H1 (cell line): ENCODE measurements at regions not wholly inside any gene's neighbourhood (a gene's known extent, or its start where the extent isn't known, plus 50 kb on each side); places are given as distances from the start of the nearest gene placed in this dataset.

Source experiments
- CTCF ChIA-PET: fragments of 300-600 bp; sonication (Branson Sonifier 250); formaldehyde crosslinking; loops from one replicate; lab custom pipeline; 2021; ENCODE audit not compliant: partially characterized antibody; lab: Charles Lee
- POLR2A ChIA-PET: fragments of 300-600 bp; sonication (Branson Sonifier 250); formaldehyde crosslinking; loops from one replicate; lab custom pipeline; 2021; ENCODE audit warnings: inconsistent platforms; ENCODE audit not compliant: partially characterized antibody; lab: Charles Lee
- DNase-seq, 2 experiments: peaks; one replicate each; pipeline versions ENCODE4 v3.0.0 to v3.0.0-alpha.2; 2010 to 2022; ENCODE audit warnings: low spot score in 2 of 2, low read depth in 1 of 2, mixed read lengths in 1 of 2
- FAIRE-seq: peaks from 2 replicates; lab custom pipeline; 2011; peaks lifted over from hg19 to GRCh38; lab: Jason Lieb, UNC
- H2AFZ ChIP-seq: 2 replicates; pipeline ENCODE4 v1.8.1; 2012; ENCODE audit warnings: low read length, inconsistent platforms
- H2AK5ac ChIP-seq: 2 replicates; pipeline ENCODE4 v1.6.1; 2013; ENCODE audit warnings: low read depth, low read length
- H2BK120ac ChIP-seq: replicated peaks from 2 replicates; pipeline ENCODE3; 2013; ENCODE audit warnings: low read depth, low read length, inconsistent platforms
- H2BK12ac ChIP-seq: 2 replicates; pipeline ENCODE4 v1.6.1; 2013; ENCODE audit warnings: low read depth, low read length
- H2BK15ac ChIP-seq: 2 replicates; pipeline ENCODE4 v1.6.1; 2013; ENCODE audit warnings: low read length
- H2BK20ac ChIP-seq: 2 replicates; pipeline ENCODE4 v1.6.1; 2013; ENCODE audit warnings: low read length
- H2BK5ac ChIP-seq: 2 replicates; pipeline ENCODE4 v1.6.1; 2013; ENCODE audit warnings: low read depth, low read length
- H3K14ac ChIP-seq: 2 replicates; pipeline ENCODE4 v1.6.1; 2013; ENCODE audit warnings: inconsistent platforms; ENCODE audit not compliant: insufficient read length
- H3K18ac ChIP-seq: 2 replicates; pipeline ENCODE4 v1.6.1; 2013; ENCODE audit warnings: low read length; ENCODE audit errors: extremely low read depth
- H3K23ac ChIP-seq: 2 replicates; pipeline ENCODE4 v1.6.1; 2013; ENCODE audit warnings: inconsistent platforms; ENCODE audit not compliant: insufficient read length
- H3K23me2 ChIP-seq: 2 replicates; pipeline ENCODE4 v1.6.1; 2013; ENCODE audit warnings: low read depth, low read length
- H3K27ac ChIP-seq: 2 replicates; pipeline ENCODE4 v1.6.1; 2011; ENCODE audit warnings: low read depth, low read length, inconsistent platforms
- H3K27me3 ChIP-seq, 4 experiments: replicated peaks in 1 of 4; 1 replicate in 1 of 4; 2 replicates in 3 of 4; pipeline versions ENCODE4 v1.6.1 to v1.8.1; 2011 to 2013; ENCODE audit warnings: low read length in 3 of 4, mild to moderate bottlenecking in 3 of 4, inconsistent platforms in 2 of 4, mixed read lengths in 2 of 4, moderate library complexity in 1 of 4; ENCODE audit not compliant: control insufficient read depth in 3 of 4, insufficient read depth in 3 of 4; ENCODE audit errors: extremely low read depth in 1 of 4
- H3K36me3 ChIP-seq, 4 experiments: 2 replicates each; pipeline versions ENCODE4 v1.6.1 to v1.8.1; 2011 to 2013; ENCODE audit warnings: mild to moderate bottlenecking in 4 of 4, low read length in 3 of 4, moderate library complexity in 2 of 4, control low read depth in 1 of 4, inconsistent platforms in 1 of 4; ENCODE audit not compliant: insufficient read depth in 4 of 4, control insufficient read depth in 2 of 4
- H3K4ac ChIP-seq: replicated peaks from 2 replicates; pipeline ENCODE3; 2013; ENCODE audit warnings: low read length, low read depth, mixed read lengths, inconsistent platforms; ENCODE audit not compliant: insufficient read length
- H3K4me1 ChIP-seq, 4 experiments: replicated peaks in 1 of 4; 1 replicate in 1 of 4; 2 replicates in 3 of 4; pipeline versions ENCODE4 v1.6.1 to v1.8.1; 2011 to 2013; ENCODE audit warnings: low read length in 3 of 4, inconsistent platforms in 2 of 4, mixed read lengths in 1 of 4; ENCODE audit not compliant: insufficient read depth in 4 of 4, control insufficient read depth in 3 of 4
- H3K4me2 ChIP-seq, 2 experiments: 2 replicates each; pipeline versions ENCODE4 v1.6.1 to v1.8.1; 2011 to 2013; ENCODE audit warnings: low read depth in 2 of 2, low read length in 2 of 2, control low read depth in 1 of 2, inconsistent platforms in 1 of 2, mild to moderate bottlenecking in 1 of 2; ENCODE audit not compliant: insufficient read depth in 1 of 2
- H3K4me3 ChIP-seq, 4 experiments: fragments of 200-600, 300-600 bp in 1 of 4; sonication (generic), shearing (Covaris generic), sonication (Bioruptor Twin) in 1 of 4; 2 replicates each; pipeline versions ENCODE4 v1.5.1 to v1.8.1; 2011 to 2016; ENCODE audit warnings: low read length in 4 of 4, low read depth in 3 of 4, control low read depth in 2 of 4, inconsistent platforms in 2 of 4, mild to moderate bottlenecking in 2 of 4, mixed read lengths in 1 of 4, moderate library complexity in 1 of 4; ENCODE audit not compliant: insufficient read depth in 2 of 4; ENCODE audit errors: extremely low read depth in 1 of 4
- H3K56ac ChIP-seq: replicated peaks from 2 replicates; pipeline ENCODE3; 2013; ENCODE audit warnings: low read depth, mild to moderate bottlenecking, mixed read lengths, low read length, inconsistent platforms; ENCODE audit not compliant: insufficient read length
- H3K79me1 ChIP-seq: 2 replicates; pipeline ENCODE4 v1.6.1; 2013; ENCODE audit warnings: low read depth, low read length, control low read depth
- H3K79me2 ChIP-seq, 2 experiments: 2 replicates each; pipeline versions ENCODE4 v1.6.1 to v1.8.1; 2012 to 2013; ENCODE audit warnings: low read length in 2 of 2, mild to moderate bottlenecking in 2 of 2, inconsistent platforms in 1 of 2; ENCODE audit not compliant: insufficient read depth in 2 of 2, control insufficient read depth in 1 of 2
- H3K9ac ChIP-seq, 4 experiments: replicated peaks in 1 of 4; 1 replicate in 1 of 4; 2 replicates in 3 of 4; pipeline versions ENCODE4 v1.6.1 to v1.8.1; 2011 to 2013; ENCODE audit warnings: low read depth in 3 of 4, low read length in 3 of 4, control low read depth in 2 of 4, mild to moderate bottlenecking in 2 of 4, moderate library complexity in 2 of 4, inconsistent platforms in 1 of 4; ENCODE audit errors: extremely low read depth in 1 of 4
- H3K9me3 ChIP-seq, 2 experiments: 2 replicates each; pipeline versions ENCODE4 v1.6.1 to v1.8.1; 2012 to 2013; ENCODE audit warnings: mild to moderate bottlenecking in 2 of 2, moderate library complexity in 2 of 2, control low read depth in 1 of 2, inconsistent platforms in 1 of 2, low read depth in 1 of 2, low read length in 1 of 2, mixed read lengths in 1 of 2; ENCODE audit not compliant: insufficient read depth in 2 of 2
- H4K20me1 ChIP-seq, 2 experiments: replicated peaks in 1 of 2; 2 replicates each; pipeline versions ENCODE3 to v1.8.1; 2011 to 2013; ENCODE audit warnings: inconsistent platforms in 2 of 2, low read length in 2 of 2, mild to moderate bottlenecking in 1 of 2; ENCODE audit not compliant: insufficient read depth in 2 of 2, control insufficient read depth in 1 of 2
- H4K5ac ChIP-seq: 2 replicates; pipeline ENCODE4 v1.6.1; 2013; ENCODE audit warnings: low read length, low read depth, mixed read lengths, inconsistent platforms; ENCODE audit not compliant: insufficient read length
- H4K8ac ChIP-seq: 2 replicates; pipeline ENCODE4 v1.8.0; 2013; ENCODE audit warnings: mild to moderate bottlenecking, moderate library complexity, low read length, inconsistent platforms; ENCODE audit not compliant: insufficient read depth; ENCODE audit errors: extremely low read depth
- H4K91ac ChIP-seq: replicated peaks from 2 replicates; pipeline ENCODE3; 2013; ENCODE audit warnings: low read length, mixed read lengths, inconsistent platforms; ENCODE audit not compliant: insufficient read length
- ATF3 ChIP-seq: IDR thresholded peaks from 2 replicates; pipeline ENCODE4 v1.6.1; 2011; ENCODE audit warnings: low read depth, mild to moderate bottlenecking, low read length; ENCODE audit not compliant: insufficient read depth
- BRCA1 ChIP-seq: IDR thresholded peaks from 2 replicates; pipeline ENCODE4 v1.6.1; 2012; ENCODE audit warnings: low read depth, low read length, improper control_type of control experiment
- CBX5 ChIP-seq: fragments of 300-800, 300-1000 bp; sonication (generic); IDR thresholded peaks from 2 replicates; pipeline ENCODE4 v1.7.1; 2016; ENCODE audit warnings: antibody characterized with exemption, low read length, low read depth
- CBX8 ChIP-seq: fragments of 300-800, 300-1000 bp; sonication (generic); IDR thresholded peaks from 2 replicates; pipeline ENCODE4 v1.7.1; 2016; ENCODE audit warnings: low read depth, low read length, borderline replicate concordance
- EZH2 ChIP-seq: fragments of 200-600 bp; sonication (generic); IDR thresholded peaks from 2 replicates; pipeline ENCODE4 v1.7.1; 2012; ENCODE audit warnings: low read depth, mild to moderate bottlenecking, moderate library complexity, low read length, inconsistent platforms; ENCODE audit not compliant: severe bottlenecking
- KDM5A ChIP-seq: fragments of 200-600 bp; IDR thresholded peaks from 2 replicates; pipeline ENCODE4 v1.7.1; 2012; ENCODE audit warnings: mild to moderate bottlenecking, low read length, inconsistent platforms, mixed read lengths
- POLR2AphosphoS5 ChIP-seq: IDR thresholded peaks from 2 replicates; pipeline ENCODE4 v1.6.1; 2011; ENCODE audit warnings: low read depth, low read length
- SP1 ChIP-seq: IDR thresholded peaks from 2 replicates; pipeline ENCODE4 v1.6.1; 2011; ENCODE audit warnings: low read depth, low read length
- USF2 ChIP-seq: IDR thresholded peaks from 2 replicates; pipeline ENCODE4 v1.6.1; 2011; ENCODE audit warnings: low read length, improper control_type of control experiment
- WGBS, 2 experiments: shearing (Covaris generic) in 1 of 2; methylation state at CpG; one replicate each; pipeline versions ENCODE4 v1.1.6 to v1.1.7; 2013 to 2015; ENCODE audit warnings: low lambda C conversion rate in 2 of 2, mixed read lengths in 2 of 2, inconsistent platforms in 1 of 2, low coverage in 1 of 2, missing lambda C conversion rate in 1 of 2; ENCODE audit not compliant: insufficient replicate concordance in 2 of 2, insufficient coverage in 1 of 2, insufficient read length in 1 of 2; ENCODE audit errors: extremely low coverage in 1 of 2, missing lambda C conversion rate in 1 of 2; 5-methylcytosine and 5-hydroxymethylcytosine counted together

GRCh38 chr20:56698297-56698696 is 69.2 kb downstream of the TFAP2C start:
- no peak overlapping the region for H3K4me2 ChIP-seq
- H2AFZ ChIP-seq, result no peak overlapping the region
- H3K4me1 ChIP-seq, result no peaks in the 10 kb centered on the region
- H3K27me3 ChIP-seq, result no peaks in the 10 kb centered on the region; a peak in 2 of 7 replicates
- ChIA-PET CTCF (interaction anchor here (0.7 to 1.5 kb wide), 3 partner anchors 10 to 120 kb away, joined by 3 to 6 read pairs (median 6); no protein-coding TSS in a partner anchor), POLR2A (interaction anchor here (1.0 kb wide), 2 partner anchors 15 to 38 kb away, joined by 3 to 4 read pairs; no protein-coding TSS in a partner anchor)
- H2BK20ac ChIP-seq, result no peak overlapping the region
- no peak overlapping the region for H4K8ac ChIP-seq
- no peak overlapping the region for H3K4me3 ChIP-seq
- no peak overlapping the region for H2BK5ac ChIP-seq
- H3K79me1 ChIP-seq, result no peaks in the 10 kb centered on the region
- no peaks in the 10 kb centered on the region for H4K20me1 ChIP-seq
- H2AK5ac ChIP-seq, result no peak overlapping the region
- no peaks in the 10 kb centered on the region for H3K36me3 ChIP-seq
- TF ChIP-seq SP1 (no peak), KDM5A (no peak), EZH2 (no peak), USF2 (no peak), CBX8 (no peak), ATF3 (no peak), POLR2AphosphoS5 (no peak), CBX5 (no peak), BRCA1 (no peak)
- no peaks in the 10 kb centered on the region for H3K9me3 ChIP-seq
- H3K18ac ChIP-seq, result no peak overlapping the region
- no peaks in the 10 kb centered on the region for H3K23me2 ChIP-seq
- DNase-seq (no peak), FAIRE-seq (no peak)
- H3K56ac ChIP-seq, result no peak overlapping the region
- H3K9ac ChIP-seq, result no peak overlapping the region
- no peak overlapping the region for H3K27ac ChIP-seq
- H3K79me2 ChIP-seq, result no peaks in the 10 kb centered on the region
- 94% methylated on average over 3 of the region's 3 CpGs; no CpG with 5 or more reads in 1 of the 2 experiments for WGBS, 2 experiments
- no peak overlapping the region for H2BK12ac ChIP-seq
- no peak overlapping the region for H2BK120ac ChIP-seq
- H3K14ac ChIP-seq, result no peak overlapping the region
- no peak overlapping the region for H3K4ac ChIP-seq
- no peak overlapping the region for H3K23ac ChIP-seq
- H2BK15ac ChIP-seq, result no peak overlapping the region
- H4K5ac ChIP-seq, result no peak overlapping the region
- no peak overlapping the region for H4K91ac ChIP-seq
